ENCODE measurements at regions not wholly inside any gene's neighbourhood (a gene's known extent, or its start where the extent isn't known, plus 50 kb on each side); places are given as distances from the start of the nearest gene placed in this dataset.

GRCh38 chr22:48902001-48902869 lies 925.4 kb downstream of the BRD1 start:
- H3K4me1 ChIP-seq (ENCODE audit: insufficient read depth): no peaks in the 10 kb centered on the region
- no peak for DNase-seq (ENCODE audit: low spot score)

More at GRCh38 chr22:48902001-48902869, 925.4 kb downstream of the BRD1 start:
- Histone ChIP-seq H3K9me2 (ENCODE audit: insufficient read depth) (no peaks in the 10 kb centered on the region), H4K20me1 (replicated peaks; ENCODE audit: insufficient read depth) (no peaks in the 10 kb centered on the region), H3F3A (replicated peaks; ENCODE audit: low read depth) (no peaks in the 10 kb centered on the region), H3K36me3 (ENCODE audit: insufficient read depth) (no peaks in the 10 kb centered on the region), H3K27ac (ENCODE audit: low read depth) (no peak overlapping the region), H3K4me3 (no peak overlapping the region), H3K4me2 (no peak overlapping the region), H3K27me3 (ENCODE audit: insufficient read depth) (no peaks in the 10 kb centered on the region), H3K79me2 (replicated peaks; ENCODE audit: insufficient read depth) (no peaks in the 10 kb centered on the region), H2AFZ (no peak overlapping the region)
- no peaks in the 10 kb centered on the region for H3K9me3 Mint-ChIP-seq
- ATAC-seq: no peak
- H3K4me1 Mint-ChIP-seq: no peaks in the 10 kb centered on the region; the same call in 2 of the 3 replicates
- H3K36me3 Mint-ChIP-seq (ENCODE audit: low read depth): no peaks in the 10 kb centered on the region
- no peak overlapping the region for H3K27ac Mint-ChIP-seq
- no peak overlapping the region for H3K4me3 Mint-ChIP-seq
- H3K27me3 Mint-ChIP-seq (ENCODE audit: insufficient read depth, low read depth, poor library complexity): peaks cover 7% of the 10 kb centered on the region
- no peak for TF ChIP-seq CTCF (conservative IDR thresholded peaks at IDR 0.05; ENCODE audit: low read depth in 2 of 2)
- no peak for TF ChIP-seq ZNF331 (CRISPR knock-in tag; IDR thresholded peaks at IDR 0.05; ENCODE audit: low read depth)
- no peak for TF ChIP-seq POLR2AphosphoS5 (IDR thresholded peaks at IDR 0.05; ENCODE audit: low read depth)
- TF ChIP-seq EZH2 (IDR thresholded peaks at IDR 0.05; ENCODE audit: low read depth, unreplicated experiment): no peak
- TF ChIP-seq STAT1 (IDR thresholded peaks at IDR 0.05; ENCODE audit: unreplicated experiment): no peak
- no peak for TF ChIP-seq ZNF114 (CRISPR knock-in tag; IDR thresholded peaks at IDR 0.05)
- no peak for TF ChIP-seq CREB1 (CRISPR knock-in tag; IDR thresholded peaks at IDR 0.05; ENCODE audit: low read depth)
- no peak for TF ChIP-seq ETS1 (IDR thresholded peaks at IDR 0.05)
- TF ChIP-seq REST (IDR thresholded peaks at IDR 0.05; ENCODE audit: unreplicated experiment): no peak
- TF ChIP-seq JUNB (IDR thresholded peaks at IDR 0.05; ENCODE audit: unreplicated experiment): no peak
- TF ChIP-seq EZH2phosphoT487 (IDR thresholded peaks at IDR 0.05; ENCODE audit: unreplicated experiment): no peak
- TF ChIP-seq NANOG (IDR thresholded peaks at IDR 0.05; ENCODE audit: borderline replicate concordance): no peak
- no peak for TF ChIP-seq ZNF462 (CRISPR knock-in tag; IDR thresholded peaks at IDR 0.05)

All from GM23338 (cell line).